AG04449 (cell line): ENCODE measurements at regions not wholly inside any gene's neighbourhood (a gene's known extent, or its start where the extent isn't known, plus 50 kb on each side); places are given as distances from the start of the nearest gene placed in this dataset.

Experiments used
- CTCF ChIA-PET: fragments of 350-600 bp; formaldehyde crosslinking; extraction: SDS; loops from one replicate; lab custom pipeline; 2021; ENCODE audit warnings: antibody characterized with exemption; lab: Yijun Ruan, JAX
- POLR2A ChIA-PET: fragments of 400-600, 350-600 bp; formaldehyde crosslinking; extraction: SDS; loops from one replicate; lab custom pipeline; 2020; ENCODE audit warnings: antibody characterized with exemption, inconsistent platforms; lab: Yijun Ruan, JAX
- DNase-seq: peaks from one replicate; pipeline ENCODE4 v3.0.0-alpha.2; 2010; ENCODE audit warnings: low read depth, low spot score
- H3K4me3 ChIP-seq: 2 replicates; pipeline ENCODE4 v1.5.1; 2011; ENCODE audit warnings: low read depth, mild to moderate bottlenecking, control low read depth, low read length
- CTCF ChIP-seq: IDR thresholded peaks from one replicate; pipeline ENCODE4 v1.5.1; 2011; ENCODE audit warnings: mild to moderate bottlenecking, moderate library complexity, low read length, control low read depth, inconsistent platforms; ENCODE audit not compliant: insufficient read depth; ENCODE audit errors: missing control alignments

- no peak for DNase-seq
- POLR2A ChIA-PET: no interaction called here
- CTCF ChIA-PET: no interaction called here
These were observed 536.7 kb upstream of the ARGLU1 start for GRCh38 chr13:107104631-107105030.

GRCh38 chr13:107102676-107103075 is 534.7 kb upstream of the ARGLU1 start:
- no peak for TF ChIP-seq CTCF
- ChIA-PET POLR2A (no interaction called here), CTCF (no interaction called here)
- H3K4me3 ChIP-seq: no peak overlapping the region
- no peak for DNase-seq

More at GRCh38 chr13:107104631-107105030, 536.7 kb upstream of the ARGLU1 start:
- no peak overlapping the region for H3K4me3 ChIP-seq
- TF ChIP-seq CTCF: no peak

- ChIA-PET CTCF (no interaction called here), POLR2A (no interaction called here)
- DNase-seq: no peak
These were observed 531.7 kb upstream of the ARGLU1 start for GRCh38 chr13:107099661-107100060.

GRCh38 chr13:107097916-107098315 is 530.0 kb upstream of the ARGLU1 start:
- no peak for TF ChIP-seq CTCF
- no peak overlapping the region for H3K4me3 ChIP-seq
- CTCF ChIA-PET: no interaction called here
- POLR2A ChIA-PET: no interaction called here
- DNase-seq: no peak

More at GRCh38 chr13:107099661-107100060, 531.7 kb upstream of the ARGLU1 start:
- H3K4me3 ChIP-seq: no peak overlapping the region
- no peak for TF ChIP-seq CTCF

GRCh38 chr13:107095876-107096275 is 527.9 kb upstream of the ARGLU1 start:
- no peak for TF ChIP-seq CTCF
- H3K4me3 ChIP-seq: no peak overlapping the region
- ChIA-PET CTCF (no interaction called here), POLR2A (no interaction called here)
- no peak for DNase-seq

GRCh38 chr13:107091861-107092260 is 523.9 kb upstream of the ARGLU1 start:
- POLR2A ChIA-PET: no interaction called here

More at GRCh38 chr13:107091861-107092260, 523.9 kb upstream of the ARGLU1 start:
- DNase-seq: no peak
- no peak overlapping the region for H3K4me3 ChIP-seq
- no peak for TF ChIP-seq CTCF
- CTCF ChIA-PET: no interaction called here
